NB4 (cell line): ENCODE measurements at regions not wholly inside any gene's neighbourhood (a gene's known extent, or its start where the extent isn't known, plus 50 kb on each side); places are given as distances from the start of the nearest gene placed in this dataset.

ENCODE experiments used
- CTCF ChIP-seq: IDR thresholded peaks from one replicate; pipeline ENCODE4 v1.5.1; 2012; ENCODE audit warnings: low read depth, low read length
- MYC ChIP-seq: IDR thresholded peaks from 2 replicates; pipeline ENCODE4 v1.6.1; 2011; ENCODE audit warnings: low read depth, low read length
- POLR2A ChIP-seq: IDR thresholded peaks from 2 replicates; pipeline ENCODE4 v1.6.1; 2011; ENCODE audit warnings: mild to moderate bottlenecking; ENCODE audit not compliant: insufficient read length; ENCODE audit errors: extremely low read depth
- TF ChIP-seq, protein P1 (sequence below): IDR thresholded peaks from 2 replicates; pipeline ENCODE4 v1.6.1; 2011; ENCODE audit warnings: low read depth, low read length

- TF ChIP-seq POLR2A (no peak), CTCF (no peak), MYC (no peak)
- TF ChIP-seq, protein P1, sequence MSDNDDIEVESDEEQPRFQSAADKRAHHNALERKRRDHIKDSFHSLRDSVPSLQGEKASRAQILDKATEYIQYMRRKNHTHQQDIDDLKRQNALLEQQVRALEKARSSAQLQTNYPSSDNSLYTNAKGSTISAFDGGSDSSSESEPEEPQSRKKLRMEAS = no peak
Observed at GRCh38 chr2:40511661-40512213, 59.8 kb upstream of the SLC8A1 start.
